ENCODE measurements at regions not wholly inside any gene's neighbourhood (a gene's known extent, or its start where the extent isn't known, plus 50 kb on each side); places are given as distances from the start of the nearest gene placed in this dataset.

- in situ Hi-C loops (cut with HindIII; ENCODE audit: low pct_unique_long_range_greater_than_20kb, low sequenced_read_pairs) = no loop called here
- no peaks in the 10 kb centered on the region for H3K36me3 ChIP-seq (ENCODE audit: control insufficient read depth, insufficient read depth, low read length)
- ATAC-seq (no peak), DNase-seq (ENCODE audit: low read depth, low spot score) (no peak)
- BruUV-seq (replicated peaks) = no TSS peak
- H3K4me1 ChIP-seq (ENCODE audit: control insufficient read depth, insufficient read depth, low read length) = no peaks in the 10 kb centered on the region
- CTCF ChIA-PET = no interaction called here
- POLR2A ChIA-PET = no interaction called here
- H3K9me3 ChIP-seq (ENCODE audit: control insufficient read depth, insufficient read depth, low read depth, low read length) = no peaks in the 10 kb centered on the region
- H3K27me3 ChIP-seq (ENCODE audit: control insufficient read depth, insufficient read depth, low read length) = no peaks in the 10 kb centered on the region
- no peak overlapping the region for H3K27ac ChIP-seq (ENCODE audit: low read length)
- intact Hi-C loops (cut with micrococcal nuclease; ENCODE audit: unreplicated experiment) = no loop called here
- TF ChIP-seq REST (IDR thresholded peaks at IDR 0.05; ENCODE audit: insufficient read depth in 1 of 2, low read depth in 2 of 2, low read length in 1 of 2) = no peak
- TF ChIP-seq SIN3A (IDR thresholded peaks at IDR 0.05; ENCODE audit: borderline replicate concordance, insufficient read depth, low read depth, low read length) = no peak
- TF ChIP-seq TCF7L2 (IDR thresholded peaks at IDR 0.05; ENCODE audit: low read depth, low read length) = no peak
- TF ChIP-seq CTCF (IDR thresholded peaks at IDR 0.05) = no peak
- no peak for TF ChIP-seq POLR2AphosphoS5 (IDR thresholded peaks at IDR 0.05; ENCODE audit: low read depth, low read length)
- H3K4me3 ChIP-seq (ENCODE audit: low read depth in 2 of 2, low read length in 2 of 2) = no peak overlapping the region
Measured at GRCh38 chrX:33735182-33735581, 396.9 kb downstream of the FAM47A start.

GRCh38 chrX:33726281-33727160 is 405.6 kb downstream of the FAM47A start:
- H3K4me1 ChIP-seq (ENCODE audit: control insufficient read depth, insufficient read depth, low read length) = no peaks in the 10 kb centered on the region
- in situ Hi-C loops (cut with HindIII; ENCODE audit: low pct_unique_long_range_greater_than_20kb, low sequenced_read_pairs) (no loop called here), intact Hi-C loops (cut with micrococcal nuclease; ENCODE audit: unreplicated experiment) (no loop called here)
- ChIA-PET POLR2A (no interaction called here), CTCF (no interaction called here)
- H3K36me3 ChIP-seq (ENCODE audit: control insufficient read depth, insufficient read depth, low read length) = no peaks in the 10 kb centered on the region
- H3K9me3 ChIP-seq (ENCODE audit: control insufficient read depth, insufficient read depth, low read depth, low read length) = no peaks in the 10 kb centered on the region
- no peak for DNase-seq (ENCODE audit: low read depth, low spot score)
- no peak overlapping the region for H3K4me3 ChIP-seq (ENCODE audit: low read depth in 2 of 2, low read length in 2 of 2)
- TF ChIP-seq REST (IDR thresholded peaks at IDR 0.05; ENCODE audit: insufficient read depth in 1 of 2, low read depth in 2 of 2, low read length in 1 of 2) (no peak), TCF7L2 (IDR thresholded peaks at IDR 0.05; ENCODE audit: low read depth, low read length) (no peak), POLR2AphosphoS5 (IDR thresholded peaks at IDR 0.05; ENCODE audit: low read depth, low read length) (no peak), CTCF (IDR thresholded peaks at IDR 0.05) (no peak), SIN3A (IDR thresholded peaks at IDR 0.05; ENCODE audit: borderline replicate concordance, insufficient read depth, low read depth, low read length) (no peak)
- BruUV-seq (replicated peaks) = no TSS peak
- no peak overlapping the region for H3K27ac ChIP-seq (ENCODE audit: low read length)
- ATAC-seq = no peak
- H3K27me3 ChIP-seq (ENCODE audit: control insufficient read depth, insufficient read depth, low read length) = no peaks in the 10 kb centered on the region
